WTC11 (cell line): ENCODE measurements at regions not wholly inside any gene's neighbourhood (a gene's known extent, or its start where the extent isn't known, plus 50 kb on each side); places are given as distances from the start of the nearest gene placed in this dataset.

Source experiments
- ATAC-seq: fragments of 200-7000 bp; cut with Tn5 transposase; 2 replicates; pipeline ENCODE4 v1.10.0; 2021; ENCODE audit warnings: mild to moderate bottlenecking, moderate library complexity
- CTCF ChIA-PET: fragments of 300-600 bp; sonication (Branson Sonifier 250); formaldehyde crosslinking; loops from one replicate; lab custom pipeline; 2021; ENCODE audit warnings: antibody characterized with exemption; lab: Charles Lee
- POLR2A ChIA-PET: fragments of 350-600 bp; sonication (Branson Sonifier 250); formaldehyde crosslinking; loops from one replicate; lab custom pipeline; 2021; ENCODE audit warnings: antibody characterized with exemption; lab: Charles Lee
- DNase-seq: peaks from one replicate; pipeline ENCODE4 v3.0.0; 2021; ENCODE audit warnings: low spot score
- H3K27ac Mint-ChIP-seq: 2 replicates; pipeline ENCODE4 v1.8.0; 2021; ENCODE audit warnings: mixed read lengths
- H3K27me3 Mint-ChIP-seq: 2 replicates; pipeline ENCODE4 v1.8.0; 2021; ENCODE audit warnings: low read depth, mild to moderate bottlenecking, moderate library complexity, mixed read lengths
- H3K36me3 Mint-ChIP-seq: 2 replicates; pipeline ENCODE4 v1.8.0; 2021; ENCODE audit warnings: mixed read lengths
- H3K4me1 Mint-ChIP-seq: 2 replicates; pipeline ENCODE4 v1.8.0; 2022; ENCODE audit warnings: mixed read lengths
- H3K4me3 Mint-ChIP-seq: 2 replicates; pipeline ENCODE4 v1.8.0; 2021; ENCODE audit warnings: mild to moderate bottlenecking, moderate library complexity, mixed read lengths
- H3K9me3 Mint-ChIP-seq: 2 replicates; pipeline ENCODE4 v1.8.0; 2021; ENCODE audit warnings: mixed read lengths
- ATF1 ChIP-seq: sonication (generic); formaldehyde crosslinking; IDR thresholded peaks from 2 replicates; pipeline ENCODE4 v1.8.1; 2023; ENCODE audit warnings: mild to moderate bottlenecking, moderate library complexity, missing genetic modification reagents
- CREM ChIP-seq: sonication (generic); formaldehyde crosslinking; IDR thresholded peaks from 2 replicates; pipeline ENCODE4 v1.8.1; 2022; ENCODE audit warnings: mild to moderate bottlenecking, missing genetic modification reagents, moderate library complexity
- ESRRA ChIP-seq: sonication (generic); formaldehyde crosslinking; IDR thresholded peaks from 2 replicates; pipeline ENCODE4 v1.8.1; 2022; ENCODE audit warnings: mild to moderate bottlenecking, missing genetic modification reagents, borderline replicate concordance
- FOXJ3 ChIP-seq: sonication (generic); formaldehyde crosslinking; IDR thresholded peaks from 2 replicates; pipeline ENCODE4 v1.9.0; 2021; ENCODE audit warnings: missing genetic modification reagents, mild to moderate bottlenecking, borderline replicate concordance
- FOXK1 ChIP-seq: sonication (generic); formaldehyde crosslinking; IDR thresholded peaks from 2 replicates; pipeline ENCODE4 v1.8.0; 2022; ENCODE audit warnings: mild to moderate bottlenecking, moderate library complexity, missing genetic modification reagents
- GRHL2 ChIP-seq: fragments of 250-450 bp; sonication (Bioruptor Pico); IDR thresholded peaks from 2 replicates; pipeline ENCODE4 v1.8.0; 2022; ENCODE audit warnings: mild to moderate bottlenecking, moderate library complexity; ENCODE audit not compliant: insufficient replicate concordance, severe bottlenecking
- HMGA2 ChIP-seq: fragments of 250-450 bp; sonication (Bioruptor Pico); IDR thresholded peaks from 2 replicates; pipeline ENCODE4 v1.4.0; 2021; ENCODE audit warnings: mild to moderate bottlenecking, moderate library complexity
- SMAD4 ChIP-seq: sonication (generic); formaldehyde crosslinking; IDR thresholded peaks from 2 replicates; pipeline ENCODE4 v1.8.0; 2022; ENCODE audit warnings: mild to moderate bottlenecking, missing genetic modification reagents
- ZNF317 ChIP-seq: sonication (generic); formaldehyde crosslinking; IDR thresholded peaks from 2 replicates; pipeline ENCODE4 v1.8.1; 2023; ENCODE audit warnings: low read depth, mild to moderate bottlenecking, moderate library complexity, missing genetic modification reagents, borderline replicate concordance
- ZNF416 ChIP-seq: fragments of 250-450 bp; sonication (Bioruptor Pico); IDR thresholded peaks from 2 replicates; pipeline ENCODE4 v1.9.0; 2021; ENCODE audit warnings: mild to moderate bottlenecking, inconsistent platforms
- TF ChIP-seq, protein P1 (sequence below): sonication (generic); formaldehyde crosslinking; IDR thresholded peaks from 2 replicates; pipeline ENCODE4 v1.8.0; 2022; ENCODE audit warnings: mild to moderate bottlenecking, missing genetic modification reagents
- TF ChIP-seq, protein P2 (sequence below): sonication (generic); formaldehyde crosslinking; conservative IDR thresholded peaks from 2 replicates; pipeline ENCODE4 v1.8.1; 2023; ENCODE audit warnings: mild to moderate bottlenecking, low read depth, missing genetic modification reagents, moderate library complexity
- TF ChIP-seq, protein P3 (sequence below): sonication (generic); formaldehyde crosslinking; IDR thresholded peaks from 2 replicates; pipeline ENCODE4 v1.8.1; 2023; ENCODE audit warnings: mild to moderate bottlenecking, missing genetic modification reagents, moderate library complexity
- TF ChIP-seq, protein P4 (sequence below): fragments of 250-450 bp; sonication (Bioruptor Pico); IDR thresholded peaks from 2 replicates; pipeline ENCODE4 v1.9.0; 2021; ENCODE audit warnings: mild to moderate bottlenecking, borderline replicate concordance
- TF ChIP-seq, protein P5 (sequence below): sonication (generic); formaldehyde crosslinking; IDR thresholded peaks from 2 replicates; pipeline ENCODE4 v1.8.0; 2023; ENCODE audit warnings: mild to moderate bottlenecking, missing genetic modification reagents
- TF ChIP-seq, protein P6 (sequence below): sonication (generic); formaldehyde crosslinking; IDR thresholded peaks from 2 replicates; pipeline ENCODE4 v1.8.1; 2022; ENCODE audit warnings: mild to moderate bottlenecking, moderate library complexity, missing genetic modification reagents
- TF ChIP-seq, protein P7 (sequence below): fragments of 250-450 bp; sonication (Bioruptor Pico); IDR thresholded peaks from 2 replicates; pipeline ENCODE4 v1.9.0; 2021; ENCODE audit warnings: mild to moderate bottlenecking

DNA sequence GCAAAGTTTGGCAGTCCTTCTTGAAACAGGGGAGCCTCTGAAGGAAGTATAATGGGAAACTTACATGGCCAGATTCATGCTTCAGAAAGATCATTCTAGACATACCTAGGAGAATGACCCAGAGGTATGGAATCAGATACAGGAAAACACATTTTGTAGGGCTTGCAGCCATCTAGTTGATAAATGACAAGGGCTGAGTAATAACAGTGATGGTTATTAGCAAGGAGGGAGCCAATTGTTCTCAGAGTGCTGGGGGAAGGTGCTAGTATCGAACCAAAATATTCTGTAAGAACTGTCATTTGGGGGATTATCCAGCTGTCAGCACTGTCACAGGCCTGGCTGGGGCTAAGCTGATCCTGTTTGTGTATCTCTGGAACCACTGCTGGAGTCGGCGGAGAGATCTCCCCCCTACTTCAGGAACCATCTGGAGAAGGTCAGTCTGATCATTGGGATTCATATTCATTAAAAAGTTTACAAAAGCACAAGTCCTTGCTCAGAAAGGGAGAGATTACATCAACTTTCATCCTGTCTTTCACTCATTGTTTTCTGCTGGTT, 113.8 kb upstream of the THSD7B start:
- peaks cover 6% of the 10 kb centered on the region; the same call in 1 of the 2 replicates for H3K9me3 Mint-ChIP-seq
- no peaks in the 10 kb centered on the region for H3K36me3 Mint-ChIP-seq
- TF ChIP-seq, protein P1, sequence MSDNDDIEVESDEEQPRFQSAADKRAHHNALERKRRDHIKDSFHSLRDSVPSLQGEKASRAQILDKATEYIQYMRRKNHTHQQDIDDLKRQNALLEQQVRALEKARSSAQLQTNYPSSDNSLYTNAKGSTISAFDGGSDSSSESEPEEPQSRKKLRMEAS, result no peak
- TF ChIP-seq GRHL2 (CRISPR knock-in tag) (no peak), HMGA2 (no peak), ZNF416 (CRISPR knock-in tag) (no peak), FOXK1 (CRISPR knock-in tag) (no peak), FOXJ3 (CRISPR knock-in tag) (no peak), ZNF317 (CRISPR knock-in tag) (no peak), CREM (CRISPR knock-in tag) (no peak), ATF1 (no peak), ESRRA (CRISPR knock-in tag) (no peak), SMAD4 (CRISPR knock-in tag) (no peak)
- TF ChIP-seq, protein P2, sequence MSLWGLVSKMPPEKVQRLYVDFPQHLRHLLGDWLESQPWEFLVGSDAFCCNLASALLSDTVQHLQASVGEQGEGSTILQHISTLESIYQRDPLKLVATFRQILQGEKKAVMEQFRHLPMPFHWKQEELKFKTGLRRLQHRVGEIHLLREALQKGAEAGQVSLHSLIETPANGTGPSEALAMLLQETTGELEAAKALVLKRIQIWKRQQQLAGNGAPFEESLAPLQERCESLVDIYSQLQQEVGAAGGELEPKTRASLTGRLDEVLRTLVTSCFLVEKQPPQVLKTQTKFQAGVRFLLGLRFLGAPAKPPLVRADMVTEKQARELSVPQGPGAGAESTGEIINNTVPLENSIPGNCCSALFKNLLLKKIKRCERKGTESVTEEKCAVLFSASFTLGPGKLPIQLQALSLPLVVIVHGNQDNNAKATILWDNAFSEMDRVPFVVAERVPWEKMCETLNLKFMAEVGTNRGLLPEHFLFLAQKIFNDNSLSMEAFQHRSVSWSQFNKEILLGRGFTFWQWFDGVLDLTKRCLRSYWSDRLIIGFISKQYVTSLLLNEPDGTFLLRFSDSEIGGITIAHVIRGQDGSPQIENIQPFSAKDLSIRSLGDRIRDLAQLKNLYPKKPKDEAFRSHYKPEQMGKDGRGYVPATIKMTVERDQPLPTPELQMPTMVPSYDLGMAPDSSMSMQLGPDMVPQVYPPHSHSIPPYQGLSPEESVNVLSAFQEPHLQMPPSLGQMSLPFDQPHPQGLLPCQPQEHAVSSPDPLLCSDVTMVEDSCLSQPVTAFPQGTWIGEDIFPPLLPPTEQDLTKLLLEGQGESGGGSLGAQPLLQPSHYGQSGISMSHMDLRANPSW (CRISPR knock-in tag), result no peak
- TF ChIP-seq, protein P3, sequence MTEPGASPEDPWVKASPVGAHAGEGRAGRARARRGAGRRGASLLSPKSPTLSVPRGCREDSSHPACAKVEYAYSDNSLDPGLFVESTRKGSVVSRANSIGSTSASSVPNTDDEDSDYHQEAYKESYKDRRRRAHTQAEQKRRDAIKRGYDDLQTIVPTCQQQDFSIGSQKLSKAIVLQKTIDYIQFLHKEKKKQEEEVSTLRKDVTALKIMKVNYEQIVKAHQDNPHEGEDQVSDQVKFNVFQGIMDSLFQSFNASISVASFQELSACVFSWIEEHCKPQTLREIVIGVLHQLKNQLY (CRISPR knock-in tag), result no peak
- TF ChIP-seq, protein P4, sequence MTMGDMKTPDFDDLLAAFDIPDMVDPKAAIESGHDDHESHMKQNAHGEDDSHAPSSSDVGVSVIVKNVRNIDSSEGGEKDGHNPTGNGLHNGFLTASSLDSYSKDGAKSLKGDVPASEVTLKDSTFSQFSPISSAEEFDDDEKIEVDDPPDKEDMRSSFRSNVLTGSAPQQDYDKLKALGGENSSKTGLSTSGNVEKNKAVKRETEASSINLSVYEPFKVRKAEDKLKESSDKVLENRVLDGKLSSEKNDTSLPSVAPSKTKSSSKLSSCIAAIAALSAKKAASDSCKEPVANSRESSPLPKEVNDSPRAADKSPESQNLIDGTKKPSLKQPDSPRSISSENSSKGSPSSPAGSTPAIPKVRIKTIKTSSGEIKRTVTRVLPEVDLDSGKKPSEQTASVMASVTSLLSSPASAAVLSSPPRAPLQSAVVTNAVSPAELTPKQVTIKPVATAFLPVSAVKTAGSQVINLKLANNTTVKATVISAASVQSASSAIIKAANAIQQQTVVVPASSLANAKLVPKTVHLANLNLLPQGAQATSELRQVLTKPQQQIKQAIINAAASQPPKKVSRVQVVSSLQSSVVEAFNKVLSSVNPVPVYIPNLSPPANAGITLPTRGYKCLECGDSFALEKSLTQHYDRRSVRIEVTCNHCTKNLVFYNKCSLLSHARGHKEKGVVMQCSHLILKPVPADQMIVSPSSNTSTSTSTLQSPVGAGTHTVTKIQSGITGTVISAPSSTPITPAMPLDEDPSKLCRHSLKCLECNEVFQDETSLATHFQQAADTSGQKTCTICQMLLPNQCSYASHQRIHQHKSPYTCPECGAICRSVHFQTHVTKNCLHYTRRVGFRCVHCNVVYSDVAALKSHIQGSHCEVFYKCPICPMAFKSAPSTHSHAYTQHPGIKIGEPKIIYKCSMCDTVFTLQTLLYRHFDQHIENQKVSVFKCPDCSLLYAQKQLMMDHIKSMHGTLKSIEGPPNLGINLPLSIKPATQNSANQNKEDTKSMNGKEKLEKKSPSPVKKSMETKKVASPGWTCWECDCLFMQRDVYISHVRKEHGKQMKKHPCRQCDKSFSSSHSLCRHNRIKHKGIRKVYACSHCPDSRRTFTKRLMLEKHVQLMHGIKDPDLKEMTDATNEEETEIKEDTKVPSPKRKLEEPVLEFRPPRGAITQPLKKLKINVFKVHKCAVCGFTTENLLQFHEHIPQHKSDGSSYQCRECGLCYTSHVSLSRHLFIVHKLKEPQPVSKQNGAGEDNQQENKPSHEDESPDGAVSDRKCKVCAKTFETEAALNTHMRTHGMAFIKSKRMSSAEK, result no peak
- TF ChIP-seq, protein P5, sequence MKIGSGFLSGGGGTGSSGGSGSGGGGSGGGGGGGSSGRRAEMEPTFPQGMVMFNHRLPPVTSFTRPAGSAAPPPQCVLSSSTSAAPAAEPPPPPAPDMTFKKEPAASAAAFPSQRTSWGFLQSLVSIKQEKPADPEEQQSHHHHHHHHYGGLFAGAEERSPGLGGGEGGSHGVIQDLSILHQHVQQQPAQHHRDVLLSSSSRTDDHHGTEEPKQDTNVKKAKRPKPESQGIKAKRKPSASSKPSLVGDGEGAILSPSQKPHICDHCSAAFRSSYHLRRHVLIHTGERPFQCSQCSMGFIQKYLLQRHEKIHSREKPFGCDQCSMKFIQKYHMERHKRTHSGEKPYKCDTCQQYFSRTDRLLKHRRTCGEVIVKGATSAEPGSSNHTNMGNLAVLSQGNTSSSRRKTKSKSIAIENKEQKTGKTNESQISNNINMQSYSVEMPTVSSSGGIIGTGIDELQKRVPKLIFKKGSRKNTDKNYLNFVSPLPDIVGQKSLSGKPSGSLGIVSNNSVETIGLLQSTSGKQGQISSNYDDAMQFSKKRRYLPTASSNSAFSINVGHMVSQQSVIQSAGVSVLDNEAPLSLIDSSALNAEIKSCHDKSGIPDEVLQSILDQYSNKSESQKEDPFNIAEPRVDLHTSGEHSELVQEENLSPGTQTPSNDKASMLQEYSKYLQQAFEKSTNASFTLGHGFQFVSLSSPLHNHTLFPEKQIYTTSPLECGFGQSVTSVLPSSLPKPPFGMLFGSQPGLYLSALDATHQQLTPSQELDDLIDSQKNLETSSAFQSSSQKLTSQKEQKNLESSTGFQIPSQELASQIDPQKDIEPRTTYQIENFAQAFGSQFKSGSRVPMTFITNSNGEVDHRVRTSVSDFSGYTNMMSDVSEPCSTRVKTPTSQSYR (CRISPR knock-in tag), result no peak
- TF ChIP-seq, protein P6, sequence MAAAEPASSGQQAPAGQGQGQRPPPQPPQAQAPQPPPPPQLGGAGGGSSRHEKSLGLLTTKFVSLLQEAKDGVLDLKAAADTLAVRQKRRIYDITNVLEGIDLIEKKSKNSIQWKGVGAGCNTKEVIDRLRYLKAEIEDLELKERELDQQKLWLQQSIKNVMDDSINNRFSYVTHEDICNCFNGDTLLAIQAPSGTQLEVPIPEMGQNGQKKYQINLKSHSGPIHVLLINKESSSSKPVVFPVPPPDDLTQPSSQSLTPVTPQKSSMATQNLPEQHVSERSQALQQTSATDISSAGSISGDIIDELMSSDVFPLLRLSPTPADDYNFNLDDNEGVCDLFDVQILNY (CRISPR knock-in tag), result no peak
- TF ChIP-seq, protein P7, sequence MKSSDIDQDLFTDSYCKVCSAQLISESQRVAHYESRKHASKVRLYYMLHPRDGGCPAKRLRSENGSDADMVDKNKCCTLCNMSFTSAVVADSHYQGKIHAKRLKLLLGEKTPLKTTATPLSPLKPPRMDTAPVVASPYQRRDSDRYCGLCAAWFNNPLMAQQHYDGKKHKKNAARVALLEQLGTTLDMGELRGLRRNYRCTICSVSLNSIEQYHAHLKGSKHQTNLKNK (CRISPR knock-in tag), result no peak
- ChIA-PET CTCF (no interaction called here), POLR2A (no interaction called here)
- no peaks in the 10 kb centered on the region for H3K27me3 Mint-ChIP-seq
- DNase-seq, result no peak
- H3K4me1 Mint-ChIP-seq, result peaks cover 15% of the 10 kb centered on the region
- ATAC-seq, result no peak
- H3K4me3 Mint-ChIP-seq, result no peak overlapping the region
- H3K27ac Mint-ChIP-seq, result no peak overlapping the region
